IMR-90 (cell line): ENCODE measurements at regions not wholly inside any gene's neighbourhood (a gene's known extent, or its start where the extent isn't known, plus 50 kb on each side); places are given as distances from the start of the nearest gene placed in this dataset.

Source experiments
- ATAC-seq: fragments of 200-7000 bp; cut with Tn5 transposase; 2 replicates; pipeline ENCODE4 v1.9.1; 2020; ENCODE audit warnings: low read depth, mild to moderate bottlenecking, moderate library complexity
- BruUV-seq: library from RNA; stranded (reverse); fragments of 400-500 nt; replicated peaks from 2 replicates; lab custom pipeline; 2021; lab: Mats Ljungman, UMichigan
- CTCF ChIA-PET: fragments of 300-600 bp; formaldehyde crosslinking; extraction: SDS; loops from one replicate; lab custom pipeline; 2021; ENCODE audit warnings: antibody characterized with exemption; lab: Yijun Ruan, JAX
- POLR2A ChIA-PET: fragments of 300-600 bp; sonication (Branson Sonifier 250); formaldehyde crosslinking; loops from one replicate; lab custom pipeline; 2022; ENCODE audit warnings: antibody characterized with exemption; ENCODE audit not compliant: unreplicated experiment; lab: Charles Lee
- DNase-seq: peaks from one replicate; pipeline ENCODE4 v3.0.0; 2013
- H2AFZ ChIP-seq: replicated peaks from 2 replicates; pipeline ENCODE3; 2013; ENCODE audit warnings: low read length, mild to moderate bottlenecking; ENCODE audit not compliant: poor library complexity
- H2AK5ac ChIP-seq: 2 replicates; pipeline ENCODE4 v1.6.1; 2013; ENCODE audit warnings: low read depth, low read length, inconsistent platforms
- H2AK9ac ChIP-seq: replicated peaks from 2 replicates; pipeline ENCODE3; 2013; ENCODE audit warnings: mild to moderate bottlenecking, low read depth, low read length, moderate library complexity; ENCODE audit not compliant: poor library complexity
- H2BK120ac ChIP-seq: 2 replicates; pipeline ENCODE4 v1.6.1; 2013; ENCODE audit warnings: low read depth, low read length, inconsistent platforms
- H2BK15ac ChIP-seq: 3 replicates; pipeline ENCODE4 v1.6.1; 2013; ENCODE audit warnings: low read depth, low read length, inconsistent platforms
- H2BK20ac ChIP-seq: 2 replicates; pipeline ENCODE4 v1.6.1; 2013; ENCODE audit warnings: low read depth, mild to moderate bottlenecking, inconsistent platforms, low read length, moderate library complexity
- H2BK5ac ChIP-seq: 2 replicates; pipeline ENCODE4 v1.6.1; 2013; ENCODE audit warnings: mild to moderate bottlenecking, low read depth, low read length, inconsistent platforms; ENCODE audit not compliant: poor library complexity, severe bottlenecking
- H3K14ac ChIP-seq: replicated peaks from 2 replicates; pipeline ENCODE4 v1.6.1; 2013; ENCODE audit warnings: low read depth, low read length, inconsistent platforms
- H3K18ac ChIP-seq: 2 replicates; pipeline ENCODE4 v1.6.1; 2013; ENCODE audit warnings: low read depth, low read length, control low read depth
- H3K23ac ChIP-seq: 2 replicates; pipeline ENCODE4 v1.6.1; 2013; ENCODE audit warnings: low read depth, low read length, inconsistent platforms
- H3K27ac ChIP-seq: 2 replicates; pipeline ENCODE4 v1.5.1; 2013; ENCODE audit warnings: mild to moderate bottlenecking, control low read depth, low read length; ENCODE audit not compliant: insufficient read depth
- H3K27me3 ChIP-seq: 2 replicates; pipeline ENCODE4 v1.6.1; 2013; ENCODE audit warnings: low read length; ENCODE audit not compliant: control insufficient read depth, insufficient read depth
- H3K36me3 ChIP-seq: 2 replicates; pipeline ENCODE4 v1.6.1; 2013; ENCODE audit warnings: low read length, mixed read lengths; ENCODE audit not compliant: control insufficient read depth, insufficient read depth
- H3K4ac ChIP-seq: 2 replicates; pipeline ENCODE4 v1.6.1; 2013; ENCODE audit warnings: low read depth, low read length, inconsistent platforms
- H3K4me1 ChIP-seq: 2 replicates; pipeline ENCODE4 v1.6.1; 2013; ENCODE audit warnings: low read length, mixed read lengths; ENCODE audit not compliant: control insufficient read depth, insufficient read depth
- H3K4me2 ChIP-seq: 2 replicates; pipeline ENCODE4 v1.6.1; 2013; ENCODE audit warnings: low read depth, mild to moderate bottlenecking, control low read depth, low read length, moderate library complexity
- H3K4me3 ChIP-seq: 2 replicates; pipeline ENCODE4 v1.5.1; 2013; ENCODE audit warnings: low read depth, mild to moderate bottlenecking, control low read depth, low read length, moderate library complexity; ENCODE audit not compliant: insufficient read depth
- H3K56ac ChIP-seq: 2 replicates; pipeline ENCODE4 v1.6.1; 2013; ENCODE audit warnings: low read length, inconsistent platforms; ENCODE audit not compliant: insufficient read depth; ENCODE audit errors: extremely low read depth
- H3K79me1 ChIP-seq, 2 experiments: 2 replicates each; pipeline ENCODE4 v1.6.1; 2013; ENCODE audit warnings: low read length in 2 of 2, inconsistent platforms in 1 of 2, low read depth in 1 of 2
- H3K9ac ChIP-seq: 2 replicates; pipeline ENCODE4 v1.6.1; 2013; ENCODE audit warnings: low read depth, low read length, control low read depth
- H3K9me1 ChIP-seq: 2 replicates; pipeline ENCODE4 v1.6.1; 2013; ENCODE audit warnings: low read length, inconsistent platforms; ENCODE audit not compliant: insufficient read depth
- H3K9me3 ChIP-seq: 2 replicates; pipeline ENCODE4 v1.6.1; 2013; ENCODE audit warnings: low read length; ENCODE audit not compliant: control insufficient read depth, insufficient read depth
- H4K20me1 ChIP-seq: 2 replicates; pipeline ENCODE4 v1.6.1; 2013; ENCODE audit warnings: low read length, inconsistent platforms; ENCODE audit not compliant: insufficient read depth
- H4K5ac ChIP-seq: 2 replicates; pipeline ENCODE4 v1.6.1; 2013; ENCODE audit warnings: mild to moderate bottlenecking, low read depth, low read length, control low read depth
- H4K8ac ChIP-seq, 2 experiments: 2 replicates each; pipeline ENCODE4 v1.6.1; 2013; ENCODE audit warnings: low read depth in 2 of 2, low read length in 2 of 2, control low read depth in 1 of 2, inconsistent platforms in 1 of 2
- H4K91ac ChIP-seq: 2 replicates; pipeline ENCODE4 v1.6.1; 2013; ENCODE audit warnings: low read depth, low read length, inconsistent platforms; ENCODE audit not compliant: insufficient read depth
- BHLHE40 ChIP-seq: fragments of 150-350 bp; IDR thresholded peaks from 2 replicates; pipeline ENCODE4 v1.6.1; 2016; ENCODE audit warnings: mild to moderate bottlenecking, low read depth, low read length
- CEBPB ChIP-seq: IDR thresholded peaks from 2 replicates; pipeline ENCODE4 v1.6.1; 2012; ENCODE audit warnings: low read depth, low read length, improper control_type of control experiment
- CHD1 ChIP-seq: IDR thresholded peaks from 2 replicates; pipeline ENCODE4 v1.6.1; 2012; ENCODE audit warnings: low read depth, low read length, improper control_type of control experiment
- CTCF ChIP-seq: conservative IDR thresholded peaks from 2 replicates; pipeline ENCODE4 v1.5.1; 2012; ENCODE audit warnings: mild to moderate bottlenecking, low read depth, low read length, improper control_type of control experiment
- ELK1 ChIP-seq: fragments of 150-350 bp; IDR thresholded peaks from 2 replicates; pipeline ENCODE4 v1.6.1; 2016; ENCODE audit warnings: low read depth, mild to moderate bottlenecking, low read length, moderate library complexity, borderline replicate concordance
- FOS ChIP-seq: fragments of 150-350 bp; IDR thresholded peaks from 2 replicates; pipeline ENCODE4 v1.6.1; 2016; ENCODE audit warnings: low read depth, low read length
- MAFK ChIP-seq: IDR thresholded peaks from 2 replicates; pipeline ENCODE4 v1.6.1; 2012; ENCODE audit warnings: low read depth, low read length, improper control_type of control experiment
- MAZ ChIP-seq: IDR thresholded peaks from 2 replicates; pipeline ENCODE4 v1.6.1; 2012; ENCODE audit warnings: low read depth, mild to moderate bottlenecking, low read length, improper control_type of control experiment, moderate library complexity, borderline replicate concordance
- MXI1 ChIP-seq: IDR thresholded peaks from 2 replicates; pipeline ENCODE4 v1.6.1; 2012; ENCODE audit warnings: low read depth, mild to moderate bottlenecking, low read length, moderate library complexity, borderline replicate concordance
- NFE2L2 ChIP-seq: fragments of 150-350 bp; IDR thresholded peaks from 2 replicates; pipeline ENCODE4 v1.6.1; 2016; ENCODE audit warnings: low read depth, mild to moderate bottlenecking, low read length
- POLR2A ChIP-seq: IDR thresholded peaks from 2 replicates; pipeline ENCODE4 v1.6.1; 2012; ENCODE audit warnings: mild to moderate bottlenecking, low read depth, low read length
- RAD21 ChIP-seq: IDR thresholded peaks from 2 replicates; pipeline ENCODE4 v1.6.1; 2012; ENCODE audit warnings: low read length, improper control_type of control experiment
- RCOR1 ChIP-seq: IDR thresholded peaks from 2 replicates; pipeline ENCODE4 v1.6.1; 2012; ENCODE audit warnings: mild to moderate bottlenecking, low read length, improper control_type of control experiment; ENCODE audit not compliant: insufficient replicate concordance
- RFX5 ChIP-seq: IDR thresholded peaks from 2 replicates; pipeline ENCODE4 v1.8.0; 2012; ENCODE audit warnings: low read depth, mild to moderate bottlenecking, low read length, moderate library complexity
- SMC3 ChIP-seq: fragments of 150-350 bp; IDR thresholded peaks from 2 replicates; pipeline ENCODE4 v1.6.1; 2016; ENCODE audit warnings: low read depth, mild to moderate bottlenecking, antibody characterized with exemption, low read length, moderate library complexity
- USF2 ChIP-seq: fragments of 150-350 bp; IDR thresholded peaks from 2 replicates; pipeline ENCODE4 v1.6.1; 2017; ENCODE audit warnings: mild to moderate bottlenecking, antibody characterized with exemption, low read length, low read depth
- WGBS, 2 experiments: methylation state at CpG; one replicate each; pipeline versions ENCODE4 v1.1.5 to v1.1.7; 2013; ENCODE audit warnings: missing lambda C conversion rate in 2 of 2; ENCODE audit not compliant: insufficient read length in 1 of 2; ENCODE audit errors: extremely low coverage in 2 of 2; 5-methylcytosine and 5-hydroxymethylcytosine counted together
- dilution Hi-C: fragments of 300-500 bp; cut with HindIII; formaldehyde crosslinking; loops from one replicate; pipeline ENCODE4 v1.14.3; 2018; ENCODE audit warnings: low sequenced_read_pairs; ENCODE audit not compliant: unreplicated experiment
- in situ Hi-C: fragments of 300-500 bp; cut with MboI; formaldehyde crosslinking; loops from 3 replicates; pipeline ENCODE4 v1.14.3; 2019; ENCODE audit warnings: low sequenced_read_pairs, inconsistent platforms, mixed read lengths
- intact Hi-C: fragments of 100-400 bp; cut with micrococcal nuclease; formaldehyde crosslinking; loops from 2 replicates; pipeline ENCODE4 v1.10.0; 2022

- BruUV-seq, result no TSS peak
- CTCF ChIA-PET, result no interaction called here
- H3K14ac ChIP-seq, result no peak overlapping the region
These were observed 283.4 kb upstream of the ADRA1B start for GRCh38 chr5:159632866-159633265.

More at GRCh38 chr5:159632866-159633265, 283.4 kb upstream of the ADRA1B start:
- Histone ChIP-seq H2AK9ac (no peak overlapping the region), H3K9ac (no peak overlapping the region), H2BK120ac (no peak overlapping the region), H4K8ac (no peak overlapping the region), H2BK20ac (no peak overlapping the region), H3K4me3 (no peak overlapping the region), H3K56ac (no peak overlapping the region), H3K36me3 (no peaks in the 10 kb centered on the region), H2BK5ac (no peak overlapping the region), H3K4me1 (no peaks in the 10 kb centered on the region), H3K4ac (no peak overlapping the region), H4K91ac (no peak overlapping the region), H3K4me2 (no peak overlapping the region), H3K18ac (no peak overlapping the region), H2AK5ac (no peak overlapping the region), H2AFZ (no peak overlapping the region), H3K9me3 (no peaks in the 10 kb centered on the region), H3K27me3 (peaks cover 10% of the 10 kb centered on the region), H4K5ac (no peak overlapping the region), H3K27ac (no peak overlapping the region), H3K79me1 (no peaks in the 10 kb centered on the region), H4K20me1 (no peaks in the 10 kb centered on the region), H3K9me1 (no peaks in the 10 kb centered on the region), H3K23ac (no peak overlapping the region), H2BK15ac (no peak overlapping the region)
- intact Hi-C loops, result no loop called here
- POLR2A ChIA-PET, result no interaction called here
- dilution Hi-C loops, result no loop called here
- in situ Hi-C loops, result no loop called here
- no peak for DNase-seq
- no peak for TF ChIP-seq MXI1
- no peak for TF ChIP-seq CHD1
- TF ChIP-seq RAD21, result no peak
- no peak for TF ChIP-seq ELK1
- no peak for TF ChIP-seq RCOR1
- no peak for TF ChIP-seq CTCF
- TF ChIP-seq USF2, result no peak
- TF ChIP-seq FOS, result no peak
- TF ChIP-seq POLR2A, result no peak
- TF ChIP-seq NFE2L2, result no peak
- no peak for TF ChIP-seq MAZ
- TF ChIP-seq SMC3, result no peak
- TF ChIP-seq MAFK, result no peak
- no peak for TF ChIP-seq RFX5
- no peak for TF ChIP-seq BHLHE40
- no peak for TF ChIP-seq CEBPB
- ATAC-seq, result no peak
- WGBS, 2 experiments, result 100% methylated on average over 1 of the region's 3 CpGs; no CpG with 5 or more reads in 1 of the 2 experiments
